ENCODE measurements at regions not wholly inside any gene's neighbourhood (a gene's known extent, or its start where the extent isn't known, plus 50 kb on each side); places are given as distances from the start of the nearest gene placed in this dataset.

DNA sequence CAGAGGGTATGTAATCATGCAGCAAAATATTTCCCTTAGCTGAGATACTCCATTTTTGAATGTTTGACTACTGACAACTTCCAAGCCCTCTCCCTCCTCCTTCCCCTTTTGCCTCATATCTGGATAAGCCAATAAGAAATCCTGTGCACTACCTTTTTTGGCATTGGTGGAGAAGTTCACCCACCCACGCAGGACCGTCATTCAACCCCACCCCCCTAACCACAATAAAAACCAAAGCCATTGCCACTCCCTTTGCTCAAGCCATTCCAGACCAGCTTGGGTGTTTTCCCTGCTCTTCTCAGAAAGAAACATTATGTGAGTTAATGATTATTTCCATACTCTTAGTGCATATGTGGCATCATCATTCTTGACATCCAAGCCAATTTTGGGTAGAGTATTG is 176.7 kb downstream of the PTPN11 start:
- TF ChIP-seq, protein P1, sequence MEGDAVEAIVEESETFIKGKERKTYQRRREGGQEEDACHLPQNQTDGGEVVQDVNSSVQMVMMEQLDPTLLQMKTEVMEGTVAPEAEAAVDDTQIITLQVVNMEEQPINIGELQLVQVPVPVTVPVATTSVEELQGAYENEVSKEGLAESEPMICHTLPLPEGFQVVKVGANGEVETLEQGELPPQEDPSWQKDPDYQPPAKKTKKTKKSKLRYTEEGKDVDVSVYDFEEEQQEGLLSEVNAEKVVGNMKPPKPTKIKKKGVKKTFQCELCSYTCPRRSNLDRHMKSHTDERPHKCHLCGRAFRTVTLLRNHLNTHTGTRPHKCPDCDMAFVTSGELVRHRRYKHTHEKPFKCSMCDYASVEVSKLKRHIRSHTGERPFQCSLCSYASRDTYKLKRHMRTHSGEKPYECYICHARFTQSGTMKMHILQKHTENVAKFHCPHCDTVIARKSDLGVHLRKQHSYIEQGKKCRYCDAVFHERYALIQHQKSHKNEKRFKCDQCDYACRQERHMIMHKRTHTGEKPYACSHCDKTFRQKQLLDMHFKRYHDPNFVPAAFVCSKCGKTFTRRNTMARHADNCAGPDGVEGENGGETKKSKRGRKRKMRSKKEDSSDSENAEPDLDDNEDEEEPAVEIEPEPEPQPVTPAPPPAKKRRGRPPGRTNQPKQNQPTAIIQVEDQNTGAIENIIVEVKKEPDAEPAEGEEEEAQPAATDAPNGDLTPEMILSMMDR (conservative IDR thresholded peaks at IDR 0.05; ENCODE audit: low read depth, low read length) = no peak
- no peak for DNase-seq (ENCODE audit: low read depth)
- H3K4me3 ChIP-seq (ENCODE audit: low read depth, low read length) = no peak overlapping the region

DNA sequence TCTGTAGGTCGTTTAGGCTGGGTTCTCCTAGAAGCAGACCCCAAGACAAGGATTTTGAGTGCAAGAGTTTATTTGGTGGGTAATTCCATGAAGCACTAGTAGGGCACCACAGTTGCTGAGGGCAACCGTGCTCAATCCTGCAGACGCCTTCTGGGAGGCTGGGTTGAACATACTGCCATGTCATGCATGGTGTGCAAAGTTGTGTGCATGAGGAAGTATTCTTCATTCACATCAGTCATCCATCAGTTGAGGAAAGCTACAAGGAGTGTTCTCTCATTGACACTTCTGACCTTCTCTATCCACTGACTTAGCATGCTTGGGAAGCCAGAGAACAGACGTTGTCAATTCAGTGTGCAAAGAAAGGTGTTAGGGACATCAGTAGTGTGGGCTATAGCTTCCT is 179.2 kb downstream of the PTPN11 start:
- DNase-seq (ENCODE audit: low read depth) = no peak
- TF ChIP-seq, protein P1 (conservative IDR thresholded peaks at IDR 0.05; ENCODE audit: low read depth, low read length) = no peak
- H3K4me3 ChIP-seq (ENCODE audit: low read depth, low read length) = no peak overlapping the region

DNA sequence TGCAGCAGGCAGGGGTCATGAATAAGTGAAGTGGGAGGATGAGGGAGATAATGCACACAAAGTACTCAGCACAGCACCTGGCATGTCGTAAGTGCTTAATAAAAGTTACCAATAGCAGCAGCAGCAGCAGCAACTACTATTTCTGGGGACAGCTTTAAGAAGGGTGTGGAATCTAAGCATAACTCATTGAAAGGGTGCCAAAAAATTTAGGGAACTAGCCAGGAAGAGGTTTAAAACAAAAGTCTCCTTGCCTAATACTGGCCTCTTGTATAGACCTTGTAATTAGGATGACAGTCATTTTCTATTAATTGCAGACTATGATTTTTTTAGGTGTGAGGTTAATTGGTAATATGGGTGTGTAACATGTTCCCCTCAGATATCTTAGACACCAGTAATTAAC is 179.9 kb downstream of the PTPN11 start:
- TF ChIP-seq, protein P1 (conservative IDR thresholded peaks at IDR 0.05; ENCODE audit: low read depth, low read length) = no peak
- DNase-seq (ENCODE audit: low read depth) = no peak
- no peak overlapping the region for H3K4me3 ChIP-seq (ENCODE audit: low read depth, low read length)

DNA sequence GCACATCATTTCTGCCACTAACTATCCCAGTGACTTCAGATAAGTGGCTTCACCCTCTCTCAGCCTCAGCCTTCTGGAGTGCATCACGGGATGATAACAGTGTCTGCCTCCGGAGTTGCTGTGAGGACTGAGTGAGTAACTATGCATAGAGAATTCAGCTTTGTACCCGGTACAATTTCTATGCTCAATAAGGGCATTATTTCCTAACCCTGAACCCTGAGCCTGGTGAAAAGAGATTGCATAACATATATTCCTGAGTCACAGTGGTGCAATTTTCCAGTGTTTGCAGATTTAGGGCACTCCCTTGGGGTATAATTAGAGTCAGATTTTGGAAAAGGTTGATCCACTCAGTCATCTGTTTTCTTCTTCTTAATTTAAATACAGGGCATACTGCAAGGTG is 181.1 kb downstream of the PTPN11 start:
- TF ChIP-seq, protein P1 (conservative IDR thresholded peaks at IDR 0.05; ENCODE audit: low read depth, low read length) = no peak
- H3K4me3 ChIP-seq (ENCODE audit: low read depth, low read length) = no peak overlapping the region
- no peak for DNase-seq (ENCODE audit: low read depth)

DNA sequence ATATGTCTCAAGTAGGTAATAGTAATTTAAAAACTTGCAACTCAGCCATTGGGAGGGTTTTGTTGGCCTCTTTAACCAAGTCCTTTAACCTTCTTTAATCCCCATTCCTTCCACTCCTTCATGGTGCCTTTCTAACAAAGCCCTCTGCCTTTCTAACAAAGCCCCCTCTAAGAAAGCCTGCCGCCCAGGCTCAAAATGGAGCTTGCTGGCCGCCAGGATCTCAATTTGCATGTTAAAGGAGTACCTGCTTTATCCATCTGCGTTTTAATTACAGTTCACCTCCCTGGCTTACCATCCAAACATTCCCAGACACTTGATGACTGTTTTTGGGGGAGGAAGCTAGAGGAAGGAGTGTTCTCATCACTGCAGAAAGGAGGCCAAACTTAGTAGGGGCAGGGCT is 183.4 kb downstream of the PTPN11 start:
- no peak for DNase-seq (ENCODE audit: low read depth)
- TF ChIP-seq, protein P1 (conservative IDR thresholded peaks at IDR 0.05; ENCODE audit: low read depth, low read length) = no peak
- no peak overlapping the region for H3K4me3 ChIP-seq (ENCODE audit: low read depth, low read length)

DNA sequence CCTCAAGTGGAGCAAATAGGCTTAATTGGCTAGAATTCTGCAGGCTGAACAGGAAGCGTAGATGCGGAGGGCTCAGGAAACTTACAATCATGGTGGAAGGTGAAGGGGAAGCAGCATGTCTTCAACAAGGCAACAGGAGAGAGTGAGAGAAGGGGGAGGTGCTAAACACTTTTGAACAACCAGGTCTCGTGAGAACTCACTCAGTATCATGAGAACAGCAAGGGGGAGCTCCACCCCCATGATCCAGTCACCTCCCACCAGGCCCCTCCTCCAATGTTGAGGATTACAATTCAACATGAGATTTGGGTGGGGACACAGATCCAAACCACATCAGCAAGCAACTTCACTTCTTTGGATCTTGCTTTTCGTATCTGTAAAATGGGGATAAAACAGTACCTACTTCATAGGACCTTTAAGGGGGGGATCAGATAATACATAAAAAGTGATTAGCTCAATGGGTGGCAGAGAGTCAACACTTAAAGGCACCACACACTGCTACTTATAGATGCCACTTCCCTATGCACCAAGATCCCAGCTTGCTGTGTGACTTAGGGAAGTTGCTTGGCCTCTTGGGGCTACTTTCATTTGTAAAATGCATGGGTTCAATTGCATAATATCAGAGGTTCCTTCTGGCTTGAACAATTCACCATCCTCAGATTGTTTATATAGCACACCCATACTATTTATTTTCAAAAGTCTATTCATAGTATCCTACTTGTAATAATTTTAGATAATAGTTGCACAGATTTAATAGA is 184.8 kb upstream of the RPH3A start:
- no peak for DNase-seq (ENCODE audit: low read depth)
- no peak overlapping the region for H3K4me3 ChIP-seq (ENCODE audit: low read depth, low read length)
- TF ChIP-seq, protein P1 (conservative IDR thresholded peaks at IDR 0.05; ENCODE audit: low read depth, low read length) = no peak

DNA sequence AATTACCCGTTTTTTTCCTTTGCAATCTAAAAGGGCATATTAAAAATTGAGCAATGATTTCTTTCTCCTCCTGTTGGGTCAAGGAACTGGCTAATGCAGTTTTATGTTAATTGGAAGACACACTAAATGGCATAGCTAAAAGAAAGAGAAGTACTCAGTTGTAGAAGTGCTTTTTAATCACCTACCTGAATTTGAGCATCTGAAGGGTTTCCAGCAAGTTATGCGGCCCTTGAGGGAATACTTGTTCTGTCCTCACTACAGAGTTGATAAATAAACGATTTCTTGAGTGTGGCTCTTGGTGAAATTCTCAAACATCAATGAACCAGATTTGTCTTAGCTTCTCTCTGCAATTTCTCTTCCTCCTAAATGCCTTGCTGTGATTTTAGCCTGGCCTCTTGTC is 184.1 kb upstream of the RPH3A start:
- H3K4me3 ChIP-seq (ENCODE audit: low read depth, low read length) = no peak overlapping the region
- DNase-seq (ENCODE audit: low read depth) = no peak
- TF ChIP-seq, protein P1 (conservative IDR thresholded peaks at IDR 0.05; ENCODE audit: low read depth, low read length) = no peak
